ENCODE measurements at regions not wholly inside any gene's neighbourhood (a gene's known extent, or its start where the extent isn't known, plus 50 kb on each side); places are given as distances from the start of the nearest gene placed in this dataset.
A peak's percentile ranks its signal among the peaks of the same experiment; 100 is the strongest.

- TF ChIP-seq CTCF (IDR thresholded peaks at IDR 0.05) (peak in 2 of 7 experiments; percentile 14 to 16), POLR2A (IDR thresholded peaks at IDR 0.05) (no peak)
Measured at GRCh38 chr14:106518054-106518943, 991.9 kb downstream of the TMEM121 start.

Data from body of pancreas (tissue), 4 donors.